ENCODE measurements at regions not wholly inside any gene's neighbourhood (a gene's known extent, or its start where the extent isn't known, plus 50 kb on each side); places are given as distances from the start of the nearest gene placed in this dataset.
"Not testable (repeated sequence)": the region's sequence is repeated elsewhere in the genome, so short reads cannot be mapped to it uniquely, and the experiment has no call there.

- no peak for DNase-seq (ENCODE audit: low read depth, low spot score)
Measured at GRCh38 chr17:31798205-31798724, 60.8 kb downstream of the COPRS start.

GRCh38 chr17:31795941-31796340 is 63.1 kb downstream of the COPRS start:
- not testable (repeated sequence) for DNase-seq (ENCODE audit: low read depth, low spot score)

- no peak for DNase-seq (ENCODE audit: low read depth, low spot score)
Measured at GRCh38 chr17:31794111-31794510, 64.9 kb downstream of the COPRS start.

- DNase-seq (ENCODE audit: low read depth, low spot score): not testable (repeated sequence)
Measured at GRCh38 chr17:31793634-31794033, 65.4 kb downstream of the COPRS start.

- no peak for DNase-seq (ENCODE audit: low read depth, low spot score)
Measured at GRCh38 chr17:31792007-31792585, 66.9 kb downstream of the COPRS start.

GRCh38 chr17:31789707-31790505 is 69.1 kb downstream of the COPRS start:
- DNase-seq (ENCODE audit: low read depth, low spot score): no peak

- DNase-seq (ENCODE audit: low read depth, low spot score): no peak
Measured at GRCh38 chr17:31788956-31789355, 70.1 kb downstream of the COPRS start.

GRCh38 chr17:31788571-31788946 is 70.5 kb downstream of the COPRS start:
- no peak for DNase-seq (ENCODE audit: low read depth, low spot score)

- DNase-seq (ENCODE audit: low read depth, low spot score): no peak
Measured at GRCh38 chr17:31787857-31788570, 71.0 kb downstream of the COPRS start.

- no peak for DNase-seq (ENCODE audit: low read depth, low spot score)
Measured at GRCh38 chr17:31786796-31787481, 72.1 kb downstream of the COPRS start.

- no peak for DNase-seq (ENCODE audit: low read depth, low spot score)
Measured at GRCh38 chr17:31780483-31780882, 78.6 kb downstream of the COPRS start.

- no peak for DNase-seq (ENCODE audit: low read depth, low spot score)
Measured at GRCh38 chr17:31778523-31778922, 80.5 kb downstream of the COPRS start.

- DNase-seq (ENCODE audit: low read depth, low spot score): not testable (repeated sequence)
Measured at GRCh38 chr17:31771328-31771727, 87.7 kb downstream of the COPRS start.

- DNase-seq (ENCODE audit: low read depth, low spot score): not testable (repeated sequence)
Measured at GRCh38 chr17:31770501-31770900, 88.5 kb downstream of the COPRS start.

GRCh38 chr17:31761836-31762510 is 97.1 kb downstream of the COPRS start:
- not testable (repeated sequence) for DNase-seq (ENCODE audit: low read depth, low spot score)

- no peak for DNase-seq (ENCODE audit: low read depth, low spot score)
Measured at GRCh38 chr17:31758646-31759045, 100.4 kb downstream of the COPRS start.

- DNase-seq (ENCODE audit: low read depth, low spot score): no peak
Measured at GRCh38 chr17:31757097-31757496, 101.9 kb downstream of the COPRS start.

GRCh38 chr17:31754239-31754945 is 104.7 kb downstream of the COPRS start:
- peak; percentile 5 for DNase-seq (ENCODE audit: low read depth, low spot score)

- DNase-seq (ENCODE audit: low read depth, low spot score): no peak
Measured at GRCh38 chr17:31753011-31753410, 106.0 kb downstream of the COPRS start.

GRCh38 chr17:31752584-31752983 is 106.5 kb downstream of the COPRS start:
- no peak for DNase-seq (ENCODE audit: low read depth, low spot score)

GRCh38 chr17:31750578-31750977 is 108.5 kb downstream of the COPRS start:
- DNase-seq (ENCODE audit: low read depth, low spot score): no peak
